Endodermal cell (in vitro differentiated cells): ENCODE measurements at regions not wholly inside any gene's neighbourhood (a gene's known extent, or its start where the extent isn't known, plus 50 kb on each side); places are given as distances from the start of the nearest gene placed in this dataset.

Source experiments
- DNase-seq: peaks from one replicate; pipeline ENCODE4 v3.0.0-alpha.2; 2017
- H3K27ac ChIP-seq: 2 replicates; pipeline ENCODE4 v1.5.1; 2013; ENCODE audit warnings: mild to moderate bottlenecking, low read depth, low read length, moderate library complexity
- H3K27me3 ChIP-seq: 2 replicates; pipeline ENCODE4 v1.6.1; 2013; ENCODE audit warnings: mild to moderate bottlenecking, low read length, moderate library complexity; ENCODE audit not compliant: insufficient read depth, control insufficient read depth, poor library complexity, severe bottlenecking
- H3K36me3 ChIP-seq: 2 replicates; pipeline ENCODE4 v1.7.0; 2013; ENCODE audit warnings: mild to moderate bottlenecking, low read length, moderate library complexity; ENCODE audit not compliant: control insufficient read depth, insufficient read depth
- H3K4me1 ChIP-seq: one replicate; pipeline ENCODE4 v1.7.0; 2013; ENCODE audit warnings: low read length; ENCODE audit not compliant: control insufficient read depth, insufficient read depth
- H3K4me3 ChIP-seq: 2 replicates; pipeline ENCODE4 v1.5.1; 2013; ENCODE audit warnings: mild to moderate bottlenecking, low read length, moderate library complexity
- H3K9ac ChIP-seq: 2 replicates; pipeline ENCODE4 v1.6.1; 2013; ENCODE audit warnings: mild to moderate bottlenecking, low read length, moderate library complexity; ENCODE audit not compliant: poor library complexity, severe bottlenecking; ENCODE audit errors: extremely low read depth
- H3K9me3 ChIP-seq: 2 replicates; pipeline ENCODE4 v1.6.1; 2013; ENCODE audit warnings: mild to moderate bottlenecking, low read length, moderate library complexity; ENCODE audit not compliant: control insufficient read depth
- H3K27ac Mint-ChIP-seq: 2 replicates; pipeline ENCODE4 v1.8.0; 2020; ENCODE audit warnings: mixed read lengths
- H3K27me3 Mint-ChIP-seq: 2 replicates; pipeline ENCODE4 v1.8.0; 2021; ENCODE audit warnings: mild to moderate bottlenecking, mixed read lengths; ENCODE audit not compliant: insufficient read depth
- H3K36me3 Mint-ChIP-seq: 2 replicates; pipeline ENCODE4 v1.8.0; 2020; ENCODE audit warnings: low read depth, mixed read lengths
- H3K4me1 Mint-ChIP-seq: 2 replicates; pipeline ENCODE4 v1.8.0; 2020; ENCODE audit warnings: mixed read lengths
- H3K4me3 Mint-ChIP-seq: 2 replicates; pipeline ENCODE4 v1.8.0; 2020; ENCODE audit warnings: mild to moderate bottlenecking, moderate library complexity, mixed read lengths
- H3K9me3 Mint-ChIP-seq: 2 replicates; pipeline ENCODE4 v1.8.0; 2020; ENCODE audit warnings: mild to moderate bottlenecking, mixed read lengths
- CTCF ChIP-seq: fragments of 200-600 bp; sonication (generic); conservative IDR thresholded peaks from 2 replicates; pipeline ENCODE4 v1.5.0; 2021; ENCODE audit warnings: antibody characterized with exemption, mild to moderate bottlenecking
- WGBS, 2 experiments: methylation state at CpG; one replicate each; pipeline versions ENCODE4 v1.1.5 to v1.1.7; 2013; ENCODE audit warnings: missing lambda C conversion rate in 2 of 2, mixed read lengths in 1 of 2; ENCODE audit not compliant: insufficient coverage in 1 of 2, insufficient read length in 1 of 2; 5-methylcytosine and 5-hydroxymethylcytosine counted together

DNA sequence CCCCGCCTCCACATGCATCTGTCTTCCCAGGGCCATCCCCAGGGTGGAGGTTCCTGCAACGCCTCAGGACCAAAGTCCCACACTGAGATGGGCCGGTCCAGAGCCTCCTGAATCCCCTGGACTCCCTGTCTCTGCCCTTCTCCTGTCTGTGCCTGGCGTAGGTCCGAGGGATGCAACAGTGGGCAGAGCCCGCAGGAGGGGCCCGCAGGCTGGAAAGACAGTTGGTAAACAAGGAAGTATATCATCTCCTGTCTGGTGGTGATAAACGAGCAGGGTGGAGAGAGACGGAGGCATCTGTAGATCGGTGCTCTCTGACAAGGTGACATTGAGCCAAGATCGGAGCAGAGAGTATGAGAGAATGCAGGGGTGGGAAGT, 72.6 kb upstream of the RAB6C start:
- Histone ChIP-seq H3K36me3 (no peaks in the 10 kb centered on the region), H3K4me1 (no peaks in the 10 kb centered on the region), H3K9me3 (no peaks in the 10 kb centered on the region), H3K27ac (no peak overlapping the region), H3K27me3 (no peaks in the 10 kb centered on the region), H3K4me3 (no peak overlapping the region), H3K9ac (no peak overlapping the region)
- Mint-ChIP-seq H3K27ac (no peak overlapping the region), H3K36me3 (no peaks in the 10 kb centered on the region), H3K4me3 (no peak overlapping the region), H3K4me1 (peaks cover 2% of the 10 kb centered on the region), H3K27me3 (peaks cover 2% of the 10 kb centered on the region), H3K9me3 (no peaks in the 10 kb centered on the region)
- TF ChIP-seq CTCF, result no peak
- 85 to 87% methylated on average over 6 to 11 of the region's 11 CpGs for WGBS, 2 experiments
- DNase-seq, result peak; percentile 41

DNA sequence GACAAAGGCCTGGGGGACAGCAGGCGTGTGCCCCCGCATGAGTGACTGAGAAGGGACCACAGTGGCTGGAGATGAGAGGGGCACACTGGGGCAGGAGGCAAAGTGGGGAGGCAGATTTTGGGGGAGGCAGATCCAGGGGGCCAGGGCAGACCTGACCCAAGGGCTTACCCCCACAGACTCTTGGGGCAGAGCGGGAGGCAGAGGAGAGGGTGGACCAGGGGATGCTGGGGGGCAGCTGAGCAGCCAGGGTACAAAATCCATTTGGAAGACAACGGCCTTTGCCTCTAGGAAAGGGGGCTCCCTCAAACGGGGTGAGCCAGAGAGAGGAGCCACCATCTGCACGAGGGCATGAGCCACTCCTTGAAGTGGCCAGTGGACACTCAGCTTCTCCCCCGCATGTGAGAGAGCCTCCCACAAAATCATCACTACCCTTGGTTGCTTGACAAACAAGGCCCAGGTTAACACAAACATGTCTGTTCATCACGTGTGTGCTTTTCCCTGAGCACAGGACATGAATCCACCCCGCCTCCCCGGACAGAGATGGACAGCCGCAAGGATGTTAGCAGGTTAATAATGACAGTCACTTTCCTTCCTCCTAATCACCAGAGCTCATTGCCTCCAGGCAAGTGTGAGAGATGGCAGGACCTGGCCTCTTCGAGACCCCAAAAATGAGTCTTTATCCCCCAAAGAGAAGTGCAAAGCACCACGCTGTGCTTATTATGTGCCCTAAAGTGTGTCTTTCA, 72.0 kb upstream of the RAB6C start:
- H3K27ac Mint-ChIP-seq, result no peak overlapping the region
- DNase-seq, result no peak

GRCh38 chr2:129908721-129909373, 70.6 kb upstream of the RAB6C start:
- Mint-ChIP-seq H3K4me1 (peaks cover 2% of the 10 kb centered on the region), H3K36me3 (no peaks in the 10 kb centered on the region), H3K27ac (no peak overlapping the region), H3K27me3 (peaks cover 2% of the 10 kb centered on the region), H3K9me3 (no peaks in the 10 kb centered on the region), H3K4me3 (no peak overlapping the region)
- Histone ChIP-seq H3K27ac (no peak overlapping the region), H3K4me1 (no peaks in the 10 kb centered on the region), H3K27me3 (no peaks in the 10 kb centered on the region), H3K36me3 (no peaks in the 10 kb centered on the region), H3K4me3 (no peak overlapping the region), H3K9ac (no peak overlapping the region), H3K9me3 (no peaks in the 10 kb centered on the region)
- DNase-seq, result peak; percentile 54
- TF ChIP-seq CTCF, result no peak
- 90 to 92% methylated on average over 9 to 18 of the region's 18 CpGs for WGBS, 2 experiments

More for the DNA sequence above, 72.0 kb upstream of the RAB6C start:
- H3K4me1 Mint-ChIP-seq, result peaks cover 2% of the 10 kb centered on the region
- no peak overlapping the region for H3K27ac ChIP-seq
- H3K9ac ChIP-seq, result no peak overlapping the region
- no peak overlapping the region for H3K4me3 Mint-ChIP-seq
- no peaks in the 10 kb centered on the region for H3K27me3 ChIP-seq
- H3K4me1 ChIP-seq, result no peaks in the 10 kb centered on the region
- no peaks in the 10 kb centered on the region for H3K9me3 ChIP-seq
- peaks cover 2% of the 10 kb centered on the region for H3K27me3 Mint-ChIP-seq
- H3K36me3 Mint-ChIP-seq, result no peaks in the 10 kb centered on the region
- no peak overlapping the region for H3K4me3 ChIP-seq
- WGBS, 2 experiments, result 84 to 85% methylated on average over 8 to 13 of the region's 13 CpGs
- no peaks in the 10 kb centered on the region for H3K36me3 ChIP-seq
- H3K9me3 Mint-ChIP-seq, result no peaks in the 10 kb centered on the region
- no peak for TF ChIP-seq CTCF
